ENCODE measurements at regions not wholly inside any gene's neighbourhood (a gene's known extent, or its start where the extent isn't known, plus 50 kb on each side); places are given as distances from the start of the nearest gene placed in this dataset.

GRCh38 chr9:10704720-10705119, 91.9 kb upstream of the PTPRD start:
- CTCF ChIA-PET, result no interaction called here
- no peak for DNase-seq (ENCODE audit: low read depth)
- POLR2A ChIA-PET, result no interaction called here
- no peaks in the 10 kb centered on the region for H3K27me3 ChIP-seq (ENCODE audit: control insufficient read depth, insufficient read depth, low read length)
- no peak for TF ChIP-seq CTCF (IDR thresholded peaks at IDR 0.05; ENCODE audit: insufficient read depth, low read depth, low read length)
- no peaks in the 10 kb centered on the region for H3K36me3 ChIP-seq (ENCODE audit: control insufficient read depth, insufficient read depth, low read length)
- no peak overlapping the region for H3K4me3 ChIP-seq (ENCODE audit: low read depth, low read length)

- POLR2A ChIA-PET, result no interaction called here
These were observed 92.6 kb upstream of the PTPRD start for GRCh38 chr9:10705383-10705782.

GRCh38 chr9:10706788-10707187, 94.0 kb upstream of the PTPRD start:
- POLR2A ChIA-PET, result no interaction called here
- no peak overlapping the region for H3K4me3 ChIP-seq (ENCODE audit: low read depth, low read length)
- no peak for TF ChIP-seq CTCF (IDR thresholded peaks at IDR 0.05; ENCODE audit: insufficient read depth, low read depth, low read length)

More at GRCh38 chr9:10705383-10705782, 92.6 kb upstream of the PTPRD start:
- Histone ChIP-seq H3K27me3 (ENCODE audit: control insufficient read depth, insufficient read depth, low read length) (no peaks in the 10 kb centered on the region), H3K36me3 (ENCODE audit: control insufficient read depth, insufficient read depth, low read length) (no peaks in the 10 kb centered on the region), H3K4me3 (ENCODE audit: low read depth, low read length) (no peak overlapping the region)
- DNase-seq (ENCODE audit: low read depth), result no peak
- CTCF ChIA-PET, result no interaction called here
- no peak for TF ChIP-seq CTCF (IDR thresholded peaks at IDR 0.05; ENCODE audit: insufficient read depth, low read depth, low read length)

GRCh38 chr9:10721301-10721700, 108.5 kb upstream of the PTPRD start:
- H3K4me3 ChIP-seq (ENCODE audit: low read depth, low read length), result no peak overlapping the region
- CTCF ChIA-PET, result no interaction called here
- POLR2A ChIA-PET, result no interaction called here
- no peak for TF ChIP-seq CTCF (IDR thresholded peaks at IDR 0.05; ENCODE audit: insufficient read depth, low read depth, low read length)
- H3K27me3 ChIP-seq (ENCODE audit: control insufficient read depth, insufficient read depth, low read length), result no peaks in the 10 kb centered on the region
- H3K36me3 ChIP-seq (ENCODE audit: control insufficient read depth, insufficient read depth, low read length), result no peaks in the 10 kb centered on the region
- DNase-seq (ENCODE audit: low read depth), result no peak

More at GRCh38 chr9:10706788-10707187, 94.0 kb upstream of the PTPRD start:
- CTCF ChIA-PET, result no interaction called here
- Histone ChIP-seq H3K36me3 (ENCODE audit: control insufficient read depth, insufficient read depth, low read length) (no peaks in the 10 kb centered on the region), H3K27me3 (ENCODE audit: control insufficient read depth, insufficient read depth, low read length) (no peaks in the 10 kb centered on the region)
- no peak for DNase-seq (ENCODE audit: low read depth)

GRCh38 chr9:10729213-10729612, 116.4 kb upstream of the PTPRD start:
- CTCF ChIA-PET, result no interaction called here
- no peak for TF ChIP-seq CTCF (IDR thresholded peaks at IDR 0.05; ENCODE audit: insufficient read depth, low read depth, low read length)
- POLR2A ChIA-PET, result no interaction called here
- H3K27me3 ChIP-seq (ENCODE audit: control insufficient read depth, insufficient read depth, low read length), result no peaks in the 10 kb centered on the region
- no peak overlapping the region for H3K4me3 ChIP-seq (ENCODE audit: low read depth, low read length)
- no peak for DNase-seq (ENCODE audit: low read depth)
- no peaks in the 10 kb centered on the region for H3K36me3 ChIP-seq (ENCODE audit: control insufficient read depth, insufficient read depth, low read length)
